SW480 (cell line): ENCODE measurements at regions not wholly inside any gene's neighbourhood (a gene's known extent, or its start where the extent isn't known, plus 50 kb on each side); places are given as distances from the start of the nearest gene placed in this dataset.
"Not testable (repeated sequence)": the region's sequence is repeated elsewhere in the genome, so short reads cannot be mapped to it uniquely, and the experiment has no call there.

Source experiments
- DNase-seq: peaks from one replicate; pipeline ENCODE4 v3.0.0-alpha.2; 2016; ENCODE audit warnings: low spot score

DNA sequence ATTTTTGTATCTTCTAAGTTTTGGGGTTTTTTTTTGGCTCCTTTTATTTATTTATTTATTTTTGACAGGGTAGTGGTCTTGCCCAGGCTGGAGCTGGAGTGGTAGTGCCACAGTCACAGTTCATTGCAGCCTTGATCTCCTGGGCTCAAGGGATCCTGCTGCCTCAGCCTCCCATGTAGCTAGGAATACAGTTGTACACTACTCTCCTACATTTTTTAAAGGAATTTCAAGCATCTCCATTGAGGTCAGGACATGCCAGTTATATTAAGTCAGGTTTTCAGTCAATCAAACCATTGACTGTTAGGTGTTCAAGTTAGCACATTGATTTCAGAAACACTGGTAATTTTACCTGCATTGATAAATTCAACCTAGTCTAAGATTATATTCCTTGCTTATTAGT is 480.5 kb upstream of the SPRY2 start:
- DNase-seq: no peak

GRCh38 chr13:80817979-80818378 is 477.1 kb upstream of the SPRY2 start:
- DNase-seq: no peak

GRCh38 chr13:80814541-80814940 is 473.6 kb upstream of the SPRY2 start:
- DNase-seq: no peak

DNA sequence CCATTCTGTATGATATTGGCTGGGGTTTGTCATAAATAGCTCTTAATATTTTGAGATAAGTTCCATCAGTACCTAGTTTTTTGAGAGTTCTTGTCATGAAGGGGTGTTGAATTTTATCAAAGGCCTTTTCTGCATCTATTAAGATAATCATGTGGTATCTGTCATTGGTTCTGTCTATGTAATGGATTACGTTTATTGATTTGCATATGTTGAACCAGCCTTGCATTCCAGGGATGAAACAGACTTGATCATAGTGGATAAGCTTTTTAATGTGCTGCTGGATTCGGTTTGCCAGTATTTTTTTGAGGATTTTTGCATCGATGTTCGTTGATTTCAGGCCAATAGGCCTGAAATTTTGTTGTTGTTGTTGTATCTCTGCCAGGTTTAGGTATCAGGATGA is 469.4 kb upstream of the SPRY2 start:
- not testable (repeated sequence) for DNase-seq

DNA sequence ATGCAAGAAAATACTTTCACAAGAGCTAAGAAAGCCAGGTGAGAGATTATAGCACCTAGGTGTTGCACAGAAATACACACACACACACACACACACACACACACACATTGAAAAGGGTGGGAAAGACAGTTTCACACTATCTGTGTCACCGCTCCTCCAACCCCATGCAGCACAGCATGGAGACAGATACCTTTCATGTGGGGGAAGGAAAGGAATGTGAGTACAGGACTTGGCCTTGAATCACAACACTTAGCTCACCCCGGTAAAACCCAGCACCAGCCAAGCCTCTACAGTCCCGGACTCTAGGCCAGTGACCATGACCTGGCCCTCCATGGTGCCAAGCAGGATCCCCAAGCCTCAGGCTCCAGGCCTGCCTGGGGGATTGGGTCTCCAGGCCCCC is 462.0 kb upstream of the SPRY2 start:
- no peak for DNase-seq

DNA sequence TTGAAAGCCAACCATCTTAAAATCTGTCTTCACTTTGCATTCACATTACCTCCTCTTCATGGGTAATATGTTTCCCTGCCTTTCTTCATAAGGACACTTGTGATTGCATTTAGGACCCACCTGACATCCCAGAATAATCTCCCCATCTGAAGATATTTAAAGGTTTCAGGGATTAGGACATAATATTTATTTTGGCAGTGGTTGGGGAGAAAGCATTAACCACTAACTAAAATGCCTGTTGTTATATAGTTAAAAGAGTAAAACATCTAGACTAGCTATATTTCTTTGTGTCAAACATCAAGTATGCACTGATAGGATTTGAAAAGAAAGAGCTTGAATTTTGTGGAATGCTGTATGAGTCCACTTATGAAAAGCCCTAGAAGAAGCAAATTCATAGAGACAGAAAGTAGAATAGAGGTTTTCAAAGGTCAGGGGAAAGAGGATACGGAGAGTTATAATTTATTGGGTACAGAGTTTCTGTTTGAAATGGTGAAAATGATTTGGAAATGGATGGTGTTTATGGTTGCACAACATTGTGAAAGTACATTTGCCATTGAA is 457.7 kb upstream of the SPRY2 start:
- DNase-seq: no peak

GRCh38 chr13:80787604-80788003 is 446.7 kb upstream of the SPRY2 start:
- DNase-seq: no peak

GRCh38 chr13:80783926-80784565 is 443.1 kb upstream of the SPRY2 start:
- DNase-seq: no peak

DNA sequence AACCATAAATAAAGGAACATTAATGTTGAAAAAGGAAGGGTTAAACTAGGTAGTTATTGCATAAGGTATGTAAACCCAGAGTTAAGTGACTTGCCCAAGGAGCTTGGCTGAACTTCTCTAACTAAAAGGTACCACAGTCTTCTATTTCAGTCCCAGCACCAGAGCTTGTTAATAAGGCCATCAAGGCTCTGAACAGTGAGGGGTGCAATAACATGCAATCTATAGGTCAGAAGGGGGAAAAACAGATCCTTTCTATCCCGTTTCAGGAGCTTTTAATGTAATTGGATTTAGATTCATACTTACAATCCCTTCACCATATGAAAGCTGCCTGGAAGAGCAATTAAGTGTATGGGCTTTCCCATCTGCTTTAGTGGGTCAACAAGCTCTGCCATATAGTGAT is 441.5 kb upstream of the SPRY2 start:
- no peak for DNase-seq

GRCh38 chr13:80778297-80778696 is 437.4 kb upstream of the SPRY2 start:
- DNase-seq: no peak

DNA sequence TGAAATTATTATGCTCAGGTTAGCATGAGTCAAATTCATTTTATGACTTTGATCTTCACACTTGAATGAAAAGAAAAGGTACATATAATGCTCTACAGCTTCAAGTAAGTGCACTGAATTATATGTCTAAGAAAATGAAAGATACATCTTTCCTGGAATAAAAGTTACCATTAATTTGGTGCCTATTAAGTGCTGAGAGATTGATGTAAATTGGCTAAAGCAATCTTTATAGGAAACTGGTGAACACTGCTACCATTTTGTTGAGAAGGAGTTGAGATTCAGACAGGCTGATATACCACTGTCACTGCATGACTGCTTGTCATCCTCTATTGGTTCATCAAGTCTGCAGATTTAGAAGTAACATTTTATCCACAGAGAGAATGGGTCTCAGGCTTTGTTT is 416.8 kb upstream of the SPRY2 start:
- DNase-seq: no peak

DNA sequence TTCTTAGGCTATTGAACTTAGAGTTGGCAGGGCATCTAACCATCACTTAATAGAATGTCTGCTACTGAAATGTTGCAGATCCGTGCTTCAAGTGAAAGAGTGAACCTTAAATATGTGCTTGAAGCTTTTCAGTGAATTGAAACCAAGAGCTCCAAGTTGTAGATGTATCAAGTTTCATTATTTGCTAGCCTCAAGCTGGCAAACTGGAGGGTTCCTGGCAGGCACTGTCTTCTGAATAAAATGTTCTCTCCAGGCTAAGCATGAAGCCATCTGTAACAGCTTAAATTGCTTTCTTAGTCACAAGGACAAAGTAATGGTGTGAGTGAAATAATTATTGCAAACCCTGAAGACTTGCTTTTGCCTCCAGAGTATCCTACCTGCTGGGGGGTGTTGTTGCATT is 415.0 kb upstream of the SPRY2 start:
- no peak for DNase-seq

DNA sequence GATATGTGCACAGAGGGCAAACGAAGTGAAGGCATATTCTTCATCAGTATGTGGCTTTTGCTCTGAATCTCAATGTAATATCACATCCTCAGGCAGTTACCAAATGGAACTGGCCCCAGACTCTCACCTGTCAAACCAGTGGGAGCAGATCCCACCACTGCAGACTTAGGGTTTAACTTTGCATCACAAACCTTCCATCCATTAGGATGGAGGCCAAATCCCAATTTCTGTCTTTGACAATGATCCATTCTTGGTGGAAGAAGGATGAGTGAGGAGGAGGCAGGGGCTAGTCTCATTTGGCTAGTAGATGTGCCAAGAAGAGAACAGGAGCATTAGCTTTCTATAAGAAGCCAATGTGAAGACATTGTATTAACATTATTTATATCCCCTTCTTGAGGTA is 413.5 kb upstream of the SPRY2 start:
- no peak for DNase-seq

DNA sequence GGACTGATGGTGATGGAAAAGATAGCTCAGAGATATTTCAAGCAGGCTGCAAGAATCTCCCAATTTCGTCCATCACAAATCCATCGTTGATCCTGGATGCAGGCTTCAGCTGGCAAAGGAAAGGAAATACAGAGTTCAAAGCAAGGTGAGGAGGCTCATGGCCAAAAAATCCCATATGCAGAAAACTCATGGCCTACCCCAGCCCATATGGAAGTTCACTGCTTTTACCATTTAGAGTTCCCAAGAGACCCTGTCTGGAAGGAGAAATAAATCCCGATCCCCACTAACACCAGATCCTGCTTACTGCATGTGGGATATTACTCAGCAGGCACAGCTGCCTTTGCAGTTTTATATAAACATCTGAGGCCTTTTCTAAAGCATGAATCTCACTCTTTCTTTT is 412.9 kb upstream of the SPRY2 start:
- DNase-seq: no peak

DNA sequence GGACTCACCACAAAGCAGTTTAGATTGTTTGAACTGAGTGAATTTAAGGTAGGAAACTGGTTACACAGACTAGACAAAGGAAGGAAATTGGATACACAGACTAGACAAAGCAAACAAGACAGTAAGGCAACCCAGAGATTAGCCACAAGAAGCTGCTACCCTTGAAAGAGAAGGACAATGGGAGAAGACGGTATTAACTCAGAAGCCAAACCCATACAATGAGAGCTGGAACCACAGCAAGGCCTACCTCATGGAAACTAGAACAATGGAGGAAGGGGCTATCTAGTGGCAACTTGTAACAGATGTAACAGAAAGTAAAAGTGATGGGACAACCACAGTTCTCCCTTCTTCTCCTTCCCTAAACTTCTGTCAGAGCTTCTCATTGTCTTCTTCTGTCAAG is 410.9 kb upstream of the SPRY2 start:
- no peak for DNase-seq

DNA sequence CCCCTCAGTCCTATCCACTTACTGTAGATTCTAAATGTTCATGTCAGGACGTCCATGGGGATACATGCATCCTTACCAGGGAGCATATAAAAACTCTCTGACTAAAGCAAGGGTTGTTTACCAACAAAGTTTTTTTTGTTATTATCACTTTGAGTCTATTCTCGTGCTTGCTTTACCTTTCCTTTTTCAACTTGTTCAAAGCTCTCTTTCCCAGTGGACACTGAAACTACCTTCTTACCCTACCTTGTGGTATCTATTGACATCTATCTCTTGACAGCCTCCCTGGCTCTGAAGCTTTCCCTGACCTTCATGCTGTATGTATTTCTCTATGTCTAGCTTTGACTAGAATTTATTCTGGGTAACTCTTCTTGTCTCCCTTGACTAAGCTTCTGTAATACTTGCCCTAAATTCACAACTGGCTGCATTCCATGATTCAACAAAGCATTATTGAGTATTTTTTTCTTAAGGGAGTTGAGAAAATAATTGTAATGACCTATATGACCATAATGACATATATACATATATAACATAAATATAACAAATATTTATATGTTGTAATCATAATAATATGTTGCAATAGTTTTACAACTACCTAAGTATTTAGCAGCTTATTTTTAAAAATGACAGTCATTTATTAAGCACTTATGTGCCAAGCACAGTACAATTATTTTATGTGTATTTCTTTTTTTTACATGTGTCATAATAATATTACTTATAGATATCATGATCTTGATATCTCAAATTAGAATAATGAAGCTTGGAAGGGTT is 403.4 kb upstream of the SPRY2 start:
- DNase-seq: no peak

GRCh38 chr13:80742033-80742432 is 401.1 kb upstream of the SPRY2 start:
- no peak for DNase-seq

- no peak for DNase-seq
Measured at GRCh38 chr13:80740071-80740470, 399.1 kb upstream of the SPRY2 start.

GRCh38 chr13:80737513-80737912 is 396.6 kb upstream of the SPRY2 start:
- no peak for DNase-seq

- no peak for DNase-seq
Measured at GRCh38 chr13:80727321-80727975, 386.5 kb upstream of the SPRY2 start.

- DNase-seq: no peak
Measured at GRCh38 chr13:80726868-80727267, 385.9 kb upstream of the SPRY2 start.

DNA sequence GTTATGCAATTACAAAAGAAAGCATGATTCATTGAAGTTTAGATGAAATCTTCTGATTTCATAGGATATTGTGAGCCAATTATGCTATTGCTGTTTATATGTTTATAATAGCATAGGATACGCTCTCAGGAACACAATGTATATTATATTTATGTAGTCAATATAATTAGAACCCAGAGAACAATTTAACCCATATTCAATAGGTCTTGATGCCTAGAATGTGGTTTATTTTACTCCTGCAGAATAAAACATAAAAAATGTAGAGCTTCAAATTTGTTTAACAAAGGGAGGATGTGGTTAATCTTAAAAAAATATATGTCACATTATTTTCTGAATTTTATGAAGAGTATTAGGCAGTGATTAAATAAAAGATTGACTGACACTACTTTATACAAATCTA is 380.8 kb upstream of the SPRY2 start:
- DNase-seq: no peak

GRCh38 chr13:80718970-80719369 is 378.0 kb upstream of the SPRY2 start:
- DNase-seq: no peak
